Activated CD8-positive, alpha-beta memory T cell treated with anti-CD3 and anti-CD28 coated beads, Interleukin-2, amount 10 ng/mL, durations not matched to agents 7 days and 5 days (primary cell): ENCODE measurements at regions not wholly inside any gene's neighbourhood (a gene's known extent, or its start where the extent isn't known, plus 50 kb on each side); places are given as distances from the start of the nearest gene placed in this dataset.

Experiments
- ATAC-seq: fragments of 150-1000 bp; cut with Tn5 transposase; one replicate; pipeline ENCODE4 v1.10.0; 2021; ENCODE audit warnings: moderate library complexity
- CTCF ChIA-PET: fragments of 350-600 bp; sonication (Branson Sonifier 250); formaldehyde crosslinking; loops from one replicate; lab custom pipeline; 2021; ENCODE audit warnings: antibody characterized with exemption; lab: Charles Lee
- DNase-seq: peaks from one replicate; pipeline ENCODE4 v3.0.0-alpha.2; 2020
- H3K27ac Mint-ChIP-seq: one replicate; pipeline ENCODE4 v1.8.0; 2021; ENCODE audit warnings: mild to moderate bottlenecking, mixed read lengths
- H3K27me3 Mint-ChIP-seq: one replicate; pipeline ENCODE4 v1.8.0; 2021; ENCODE audit warnings: mixed read lengths
- H3K36me3 Mint-ChIP-seq: one replicate; pipeline ENCODE4 v1.8.0; 2021; ENCODE audit warnings: mild to moderate bottlenecking, mixed read lengths
- H3K4me1 Mint-ChIP-seq: one replicate; pipeline ENCODE4 v1.8.0; 2021; ENCODE audit warnings: mixed read lengths
- H3K4me3 Mint-ChIP-seq: one replicate; pipeline ENCODE4 v1.8.0; 2021; ENCODE audit warnings: mild to moderate bottlenecking, moderate library complexity, mixed read lengths
- H3K9me3 Mint-ChIP-seq: one replicate; pipeline ENCODE4 v1.8.0; 2022; ENCODE audit warnings: low read depth, mixed read lengths

GRCh38 chr6:170076466-170077165 is 214.3 kb downstream of the DLL1 start:
- H3K9me3 Mint-ChIP-seq = peaks cover 4% of the 10 kb centered on the region
- DNase-seq = no peak
- ATAC-seq = no peak
- no peaks in the 10 kb centered on the region for H3K36me3 Mint-ChIP-seq
- H3K27ac Mint-ChIP-seq = no peak overlapping the region
- H3K27me3 Mint-ChIP-seq = peaks cover 37% of the 10 kb centered on the region
- no peaks in the 10 kb centered on the region for H3K4me1 Mint-ChIP-seq
- H3K4me3 Mint-ChIP-seq = no peak overlapping the region
- CTCF ChIA-PET = no interaction called here

- DNase-seq (no peak), ATAC-seq (no peak)
- Mint-ChIP-seq H3K36me3 (no peaks in the 10 kb centered on the region), H3K27me3 (peaks cover 43% of the 10 kb centered on the region), H3K4me1 (no peaks in the 10 kb centered on the region), H3K9me3 (peaks cover 4% of the 10 kb centered on the region), H3K4me3 (no peak overlapping the region), H3K27ac (no peak overlapping the region)
- CTCF ChIA-PET = no interaction called here
Observed at GRCh38 chr6:170075659-170076223, 215.1 kb downstream of the DLL1 start.

- no peaks in the 10 kb centered on the region for H3K36me3 Mint-ChIP-seq
- no peaks in the 10 kb centered on the region for H3K4me1 Mint-ChIP-seq
- CTCF ChIA-PET = no interaction called here
- H3K27ac Mint-ChIP-seq = no peak overlapping the region
- DNase-seq (no peak), ATAC-seq (no peak)
- peaks cover 48% of the 10 kb centered on the region for H3K27me3 Mint-ChIP-seq
- no peak overlapping the region for H3K4me3 Mint-ChIP-seq
- H3K9me3 Mint-ChIP-seq = peaks cover 4% of the 10 kb centered on the region
Observed at GRCh38 chr6:170074907-170075306, 216.0 kb downstream of the DLL1 start.

GRCh38 chr6:170074435-170074834 is 216.4 kb downstream of the DLL1 start:
- no peak overlapping the region for H3K27ac Mint-ChIP-seq
- no peaks in the 10 kb centered on the region for H3K4me1 Mint-ChIP-seq
- H3K27me3 Mint-ChIP-seq = peaks cover 50% of the 10 kb centered on the region
- no peak overlapping the region for H3K4me3 Mint-ChIP-seq
- no peak for ATAC-seq
- H3K9me3 Mint-ChIP-seq = peaks cover 5% of the 10 kb centered on the region
- no peak for DNase-seq
- H3K36me3 Mint-ChIP-seq = no peaks in the 10 kb centered on the region
- CTCF ChIA-PET = no interaction called here

GRCh38 chr6:170073846-170074245 is 217.0 kb downstream of the DLL1 start:
- CTCF ChIA-PET = no interaction called here
- Mint-ChIP-seq H3K4me1 (no peaks in the 10 kb centered on the region), H3K27ac (no peak overlapping the region), H3K4me3 (no peak overlapping the region), H3K27me3 (peaks cover 50% of the 10 kb centered on the region), H3K9me3 (peaks cover 5% of the 10 kb centered on the region), H3K36me3 (no peaks in the 10 kb centered on the region)
- no peak for ATAC-seq
- DNase-seq = no peak

GRCh38 chr6:170072246-170072645 is 218.6 kb downstream of the DLL1 start:
- CTCF ChIA-PET = no interaction called here
- Mint-ChIP-seq H3K36me3 (no peaks in the 10 kb centered on the region), H3K4me3 (no peak overlapping the region), H3K9me3 (peaks cover 5% of the 10 kb centered on the region), H3K4me1 (no peaks in the 10 kb centered on the region), H3K27ac (no peak overlapping the region), H3K27me3 (peaks cover 46% of the 10 kb centered on the region)
- ATAC-seq = no peak
- DNase-seq = no peak

GRCh38 chr6:170069611-170070010 is 221.3 kb downstream of the DLL1 start:
- H3K9me3 Mint-ChIP-seq = peaks cover 5% of the 10 kb centered on the region
- no peak overlapping the region for H3K4me3 Mint-ChIP-seq
- peaks cover 43% of the 10 kb centered on the region for H3K27me3 Mint-ChIP-seq
- no peak for ATAC-seq
- CTCF ChIA-PET = no interaction called here
- H3K27ac Mint-ChIP-seq = no peak overlapping the region
- DNase-seq = no peak
- no peaks in the 10 kb centered on the region for H3K4me1 Mint-ChIP-seq
- no peaks in the 10 kb centered on the region for H3K36me3 Mint-ChIP-seq

- CTCF ChIA-PET = no interaction called here
- Mint-ChIP-seq H3K36me3 (no peaks in the 10 kb centered on the region), H3K27ac (no peak overlapping the region), H3K4me1 (no peaks in the 10 kb centered on the region), H3K9me3 (peaks cover 5% of the 10 kb centered on the region), H3K4me3 (no peak overlapping the region), H3K27me3 (peaks cover 38% of the 10 kb centered on the region)
- ATAC-seq (no peak), DNase-seq (no peak)
Observed at GRCh38 chr6:170068496-170068895, 222.4 kb downstream of the DLL1 start.

GRCh38 chr6:170067923-170068360 is 222.9 kb downstream of the DLL1 start:
- CTCF ChIA-PET = no interaction called here
- DNase-seq (no peak), ATAC-seq (no peak)
- H3K36me3 Mint-ChIP-seq = no peaks in the 10 kb centered on the region
- H3K27me3 Mint-ChIP-seq = peaks cover 33% of the 10 kb centered on the region
- H3K27ac Mint-ChIP-seq = no peak overlapping the region
- no peak overlapping the region for H3K4me3 Mint-ChIP-seq
- H3K9me3 Mint-ChIP-seq = peaks cover 5% of the 10 kb centered on the region
- no peaks in the 10 kb centered on the region for H3K4me1 Mint-ChIP-seq

- CTCF ChIA-PET = no interaction called here
- DNase-seq (no peak), ATAC-seq (no peak)
- H3K9me3 Mint-ChIP-seq = peaks cover 5% of the 10 kb centered on the region
- H3K4me1 Mint-ChIP-seq = no peaks in the 10 kb centered on the region
- no peaks in the 10 kb centered on the region for H3K36me3 Mint-ChIP-seq
- H3K27ac Mint-ChIP-seq = no peak overlapping the region
- no peak overlapping the region for H3K4me3 Mint-ChIP-seq
- H3K27me3 Mint-ChIP-seq = peaks cover 27% of the 10 kb centered on the region
Observed at GRCh38 chr6:170067181-170067641, 223.7 kb downstream of the DLL1 start.

- Mint-ChIP-seq H3K36me3 (no peaks in the 10 kb centered on the region), H3K27me3 (peaks cover 22% of the 10 kb centered on the region), H3K9me3 (peaks cover 5% of the 10 kb centered on the region), H3K27ac (no peak overlapping the region), H3K4me1 (no peaks in the 10 kb centered on the region), H3K4me3 (no peak overlapping the region)
- no peak for ATAC-seq
- CTCF ChIA-PET = no interaction called here
- no peak for DNase-seq
Observed at GRCh38 chr6:170066679-170067078, 224.2 kb downstream of the DLL1 start.

GRCh38 chr6:170063851-170064602 is 226.9 kb downstream of the DLL1 start:
- no peak for ATAC-seq
- Mint-ChIP-seq H3K4me1 (no peaks in the 10 kb centered on the region), H3K27me3 (peaks cover 4% of the 10 kb centered on the region), H3K27ac (no peak overlapping the region), H3K4me3 (no peak overlapping the region), H3K9me3 (no peaks in the 10 kb centered on the region), H3K36me3 (no peaks in the 10 kb centered on the region)
- DNase-seq = no peak
- CTCF ChIA-PET = no interaction called here

GRCh38 chr6:170063431-170063830 is 227.4 kb downstream of the DLL1 start:
- H3K27ac Mint-ChIP-seq = no peak overlapping the region
- CTCF ChIA-PET = no interaction called here
- no peak overlapping the region for H3K4me3 Mint-ChIP-seq

GRCh38 chr6:170062915-170063241 is 228.0 kb downstream of the DLL1 start:
- H3K36me3 Mint-ChIP-seq = no peaks in the 10 kb centered on the region
- no peak overlapping the region for H3K4me3 Mint-ChIP-seq
- no peak for DNase-seq
- H3K4me1 Mint-ChIP-seq = no peaks in the 10 kb centered on the region
- no peak for ATAC-seq
- no peak overlapping the region for H3K27ac Mint-ChIP-seq
- peaks cover 4% of the 10 kb centered on the region for H3K27me3 Mint-ChIP-seq
- CTCF ChIA-PET = no interaction called here
- H3K9me3 Mint-ChIP-seq = no peaks in the 10 kb centered on the region

More at GRCh38 chr6:170063431-170063830, 227.4 kb downstream of the DLL1 start:
- Mint-ChIP-seq H3K36me3 (no peaks in the 10 kb centered on the region), H3K4me1 (no peaks in the 10 kb centered on the region), H3K9me3 (no peaks in the 10 kb centered on the region), H3K27me3 (peaks cover 4% of the 10 kb centered on the region)
- DNase-seq = no peak
- no peak for ATAC-seq
